Hepatocyte (in vitro differentiated cells): ENCODE measurements at regions not wholly inside any gene's neighbourhood (a gene's known extent, or its start where the extent isn't known, plus 50 kb on each side); places are given as distances from the start of the nearest gene placed in this dataset.

Source experiments
- DNase-seq: peaks from one replicate; pipeline ENCODE4 v3.0.0-alpha.2; 2016; ENCODE audit warnings: low spot score
- H2AFZ ChIP-seq: fragments of 200-600 bp; sonication (generic); 2 replicates; pipeline ENCODE4 v1.6.0; 2016; ENCODE audit warnings: antibody characterized with exemption, mild to moderate bottlenecking
- H3K27ac ChIP-seq: fragments of 200-600 bp; sonication (generic); 2 replicates; pipeline ENCODE4 v1.5.1; 2016; ENCODE audit warnings: mild to moderate bottlenecking
- H3K27me3 ChIP-seq: fragments of 200-600 bp; sonication (generic); 2 replicates; pipeline ENCODE4 v1.6.1; 2016
- H3K36me3 ChIP-seq: fragments of 200-600 bp; sonication (generic); replicated peaks from 2 replicates; pipeline ENCODE4 v1.5.1; 2016; ENCODE audit warnings: low read depth; ENCODE audit not compliant: insufficient read depth
- H3K4me1 ChIP-seq: fragments of 200-600 bp; sonication (generic); 2 replicates; pipeline ENCODE4 v1.5.1; 2016; ENCODE audit warnings: mild to moderate bottlenecking, moderate library complexity; ENCODE audit not compliant: insufficient read depth
- H3K4me2 ChIP-seq: fragments of 200-600 bp; sonication (generic); 2 replicates; pipeline ENCODE4 v1.6.0; 2016
- H3K4me3 ChIP-seq: fragments of 200-600 bp; sonication (generic); 2 replicates; pipeline ENCODE4 v1.5.1; 2016; ENCODE audit warnings: mild to moderate bottlenecking
- H3K79me2 ChIP-seq: fragments of 200-600 bp; sonication (generic); 2 replicates; pipeline ENCODE4 v1.6.0; 2017; ENCODE audit warnings: mild to moderate bottlenecking
- H3K9me2 ChIP-seq: fragments of 200-600 bp; sonication (generic); replicated peaks from 2 replicates; pipeline ENCODE4 v1.6.0; 2017; ENCODE audit warnings: mild to moderate bottlenecking; ENCODE audit not compliant: insufficient read depth
- H3K9me3 ChIP-seq: fragments of 200-600 bp; sonication (generic); 2 replicates; pipeline ENCODE4 v1.5.1; 2016; ENCODE audit warnings: low read depth, mild to moderate bottlenecking
- H4K20me1 ChIP-seq: fragments of 200-600 bp; sonication (generic); 2 replicates; pipeline ENCODE4 v1.6.0; 2016; ENCODE audit warnings: mild to moderate bottlenecking; ENCODE audit not compliant: insufficient read depth, poor library complexity, severe bottlenecking
- EZH2 ChIP-seq: fragments of 200-600 bp; sonication (generic); IDR thresholded peaks from 2 replicates; pipeline ENCODE4 v1.6.1; 2016; ENCODE audit warnings: antibody characterized with exemption, mild to moderate bottlenecking, borderline replicate concordance
- EZH2phosphoT487 ChIP-seq: fragments of 200-600 bp; sonication (generic); IDR thresholded peaks from one replicate; pipeline ENCODE4 v1.6.1; 2018; ENCODE audit warnings: antibody characterized with exemption, mild to moderate bottlenecking, low read depth, moderate library complexity; ENCODE audit not compliant: unreplicated experiment, severe bottlenecking
- WGBS: methylation state at CpG from one replicate; pipeline ENCODE4 v1.1.6; 2016; ENCODE audit warnings: low lambda C conversion rate; ENCODE audit errors: missing lambda C conversion rate; 5-methylcytosine and 5-hydroxymethylcytosine counted together
- TF ChIP-seq, protein P1 (sequence below): fragments of 200-600 bp; sonication (generic); IDR thresholded peaks from 2 replicates; pipeline ENCODE4 v1.5.1; 2016; ENCODE audit warnings: antibody characterized with exemption, mild to moderate bottlenecking; ENCODE audit not compliant: poor library complexity

DNA sequence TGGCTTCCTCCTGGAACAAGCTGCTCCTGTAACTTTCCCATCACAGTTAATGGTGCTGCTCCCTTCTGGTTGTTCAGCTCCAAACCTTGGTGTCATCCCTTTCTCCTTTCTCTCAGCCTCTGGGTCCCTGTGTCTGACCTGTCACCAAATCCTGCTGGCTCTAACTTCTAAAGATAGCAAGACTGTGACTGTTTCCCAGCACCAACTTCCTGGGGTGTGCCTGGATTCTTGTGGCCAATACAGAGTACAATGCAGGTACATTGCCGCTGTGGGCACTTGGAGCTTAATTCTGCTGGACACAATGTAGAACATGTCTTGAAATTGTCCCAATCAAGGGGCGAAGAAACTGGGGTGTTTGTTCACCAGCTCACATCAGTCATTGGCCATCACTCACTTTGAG is 156.7 kb upstream of the CSF3R start:
- Histone ChIP-seq H4K20me1 (no peaks in the 10 kb centered on the region), H3K79me2 (no peaks in the 10 kb centered on the region), H3K4me2 (no peak overlapping the region), H3K36me3 (no peaks in the 10 kb centered on the region), H2AFZ (no peak overlapping the region), H3K9me2 (no peaks in the 10 kb centered on the region), H3K4me3 (no peak overlapping the region), H3K27ac (no peak overlapping the region), H3K27me3 (no peaks in the 10 kb centered on the region), H3K9me3 (no peaks in the 10 kb centered on the region), H3K4me1 (no peaks in the 10 kb centered on the region)
- no peak for TF ChIP-seq EZH2phosphoT487
- TF ChIP-seq EZH2 = no peak
- TF ChIP-seq, protein P1, sequence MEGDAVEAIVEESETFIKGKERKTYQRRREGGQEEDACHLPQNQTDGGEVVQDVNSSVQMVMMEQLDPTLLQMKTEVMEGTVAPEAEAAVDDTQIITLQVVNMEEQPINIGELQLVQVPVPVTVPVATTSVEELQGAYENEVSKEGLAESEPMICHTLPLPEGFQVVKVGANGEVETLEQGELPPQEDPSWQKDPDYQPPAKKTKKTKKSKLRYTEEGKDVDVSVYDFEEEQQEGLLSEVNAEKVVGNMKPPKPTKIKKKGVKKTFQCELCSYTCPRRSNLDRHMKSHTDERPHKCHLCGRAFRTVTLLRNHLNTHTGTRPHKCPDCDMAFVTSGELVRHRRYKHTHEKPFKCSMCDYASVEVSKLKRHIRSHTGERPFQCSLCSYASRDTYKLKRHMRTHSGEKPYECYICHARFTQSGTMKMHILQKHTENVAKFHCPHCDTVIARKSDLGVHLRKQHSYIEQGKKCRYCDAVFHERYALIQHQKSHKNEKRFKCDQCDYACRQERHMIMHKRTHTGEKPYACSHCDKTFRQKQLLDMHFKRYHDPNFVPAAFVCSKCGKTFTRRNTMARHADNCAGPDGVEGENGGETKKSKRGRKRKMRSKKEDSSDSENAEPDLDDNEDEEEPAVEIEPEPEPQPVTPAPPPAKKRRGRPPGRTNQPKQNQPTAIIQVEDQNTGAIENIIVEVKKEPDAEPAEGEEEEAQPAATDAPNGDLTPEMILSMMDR = no peak
- no peak for DNase-seq
- WGBS = 98% methylated on average over 2 of the region's 2 CpGs

DNA sequence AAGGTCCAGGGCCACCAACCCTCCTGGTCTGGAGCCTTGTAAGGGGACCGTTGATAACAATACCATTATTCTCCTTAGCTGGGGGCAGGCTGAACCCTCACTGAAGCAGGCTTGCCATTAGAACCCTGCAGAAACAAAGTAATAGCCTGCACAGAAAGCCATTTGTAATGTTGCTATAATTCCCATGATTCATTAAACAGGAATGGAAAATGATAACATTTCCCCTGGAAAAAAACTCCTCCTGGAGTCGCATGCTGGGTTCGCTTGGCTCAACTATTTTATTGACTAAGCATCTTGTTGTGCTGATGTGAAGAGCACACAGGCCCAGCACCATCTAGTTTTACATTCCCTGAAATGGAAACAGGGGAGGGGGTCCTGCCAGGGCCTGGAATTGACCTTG is 155.6 kb upstream of the CSF3R start:
- TF ChIP-seq, protein P1 = no peak
- TF ChIP-seq EZH2 (no peak), EZH2phosphoT487 (no peak)
- Histone ChIP-seq H3K9me2 (no peaks in the 10 kb centered on the region), H3K4me3 (no peak overlapping the region), H3K4me2 (no peak overlapping the region), H3K79me2 (no peaks in the 10 kb centered on the region), H2AFZ (no peak overlapping the region), H3K9me3 (no peaks in the 10 kb centered on the region), H4K20me1 (no peaks in the 10 kb centered on the region), H3K27ac (no peak overlapping the region), H3K4me1 (no peaks in the 10 kb centered on the region), H3K36me3 (no peaks in the 10 kb centered on the region), H3K27me3 (no peaks in the 10 kb centered on the region)
- 76% methylated on average over 3 of the region's 3 CpGs for WGBS
- no peak for DNase-seq

DNA sequence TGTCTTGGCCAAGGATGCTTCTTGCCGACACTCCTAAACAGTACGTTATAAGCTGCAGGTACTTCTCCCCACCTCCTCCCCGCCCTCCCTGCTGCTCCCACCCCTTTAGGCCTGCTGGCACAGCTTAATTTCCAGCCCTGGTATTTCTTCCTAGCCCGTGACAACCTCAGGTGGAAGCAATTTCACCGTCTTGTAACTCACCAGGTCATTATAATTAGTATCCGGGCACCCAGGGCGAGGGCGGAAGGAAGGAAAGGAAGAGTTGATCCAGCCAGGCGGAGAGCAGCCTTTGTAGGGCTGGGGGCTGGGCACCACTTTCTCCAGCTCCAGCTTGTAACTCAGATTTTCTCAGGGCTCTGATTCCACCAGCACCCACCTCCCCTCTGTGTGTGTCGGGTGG is 153.5 kb upstream of the CSF3R start:
- no peaks in the 10 kb centered on the region for H3K27me3 ChIP-seq
- H3K36me3 ChIP-seq = no peaks in the 10 kb centered on the region
- no peaks in the 10 kb centered on the region for H3K79me2 ChIP-seq
- no peaks in the 10 kb centered on the region for H4K20me1 ChIP-seq
- no peaks in the 10 kb centered on the region for H3K4me1 ChIP-seq
- no peaks in the 10 kb centered on the region for H3K9me2 ChIP-seq
- H3K27ac ChIP-seq = no peak overlapping the region
- no peak for DNase-seq
- H3K4me2 ChIP-seq = no peak overlapping the region
- TF ChIP-seq EZH2phosphoT487 = no peak
- TF ChIP-seq, protein P1 = no peak
- no peak overlapping the region for H2AFZ ChIP-seq
- H3K9me3 ChIP-seq = no peaks in the 10 kb centered on the region
- WGBS = 88% methylated on average over 10 of the region's 10 CpGs
- H3K4me3 ChIP-seq = no peak overlapping the region

DNA sequence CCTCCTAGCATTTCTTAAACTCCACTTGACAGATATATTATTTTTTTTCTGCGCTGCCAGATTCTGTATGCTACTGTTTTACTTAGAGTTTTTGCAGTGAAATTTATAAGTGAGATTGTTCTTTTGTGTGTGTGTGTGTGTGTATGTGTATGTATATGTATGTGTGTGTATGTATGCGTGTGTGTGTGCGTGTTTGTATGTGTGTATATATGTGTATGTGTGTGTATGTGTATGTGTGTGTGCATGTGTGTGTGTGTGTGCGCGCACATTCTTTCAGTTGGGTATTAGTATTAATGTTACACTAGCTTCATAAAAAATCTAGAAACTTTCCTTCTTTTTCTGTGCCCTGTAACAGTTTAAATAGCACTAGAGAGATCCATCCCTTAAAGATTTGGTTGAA is 152.6 kb upstream of the CSF3R start:
- Histone ChIP-seq H3K36me3 (no peaks in the 10 kb centered on the region), H2AFZ (no peak overlapping the region), H4K20me1 (no peaks in the 10 kb centered on the region), H3K79me2 (no peaks in the 10 kb centered on the region), H3K4me3 (no peak overlapping the region), H3K4me2 (no peak overlapping the region), H3K9me2 (no peaks in the 10 kb centered on the region), H3K27me3 (no peaks in the 10 kb centered on the region), H3K9me3 (no peaks in the 10 kb centered on the region), H3K27ac (no peak overlapping the region), H3K4me1 (no peaks in the 10 kb centered on the region)
- TF ChIP-seq EZH2phosphoT487 (no peak), EZH2 (no peak)
- TF ChIP-seq, protein P1 = no peak
- 93% methylated on average over 5 of the region's 5 CpGs for WGBS
- DNase-seq = no peak
